Vagina (tissue), 2 donors: ENCODE measurements at regions not wholly inside any gene's neighbourhood (a gene's known extent, or its start where the extent isn't known, plus 50 kb on each side); places are given as distances from the start of the nearest gene placed in this dataset.

Source experiments
- DNase-seq, 2 donors: peaks; one replicate each; pipeline ENCODE4 v3.0.0-alpha.2; 2017; ENCODE audit errors: extremely low spot score in 2 of 2
- H3K27ac ChIP-seq: fragments of 200-600 bp; sonication (generic); one replicate; pipeline ENCODE4 v1.5.1; 2019
- H3K27me3 ChIP-seq: fragments of 200-600 bp; sonication (generic); one replicate; pipeline ENCODE4 v1.5.1; 2019
- H3K36me3 ChIP-seq, 2 donors: fragments of 200-600 bp; sonication (generic); one replicate each; pipeline ENCODE4 v1.5.1; 2017 to 2019
- H3K4me1 ChIP-seq: fragments of 200-600 bp; sonication (generic); one replicate; pipeline ENCODE4 v1.5.1; 2019
- H3K4me3 ChIP-seq, 2 donors: fragments of 200-600 bp; sonication (generic); 1 replicate in 1 of 2; 2 replicates in 1 of 2; pipeline ENCODE4 v1.5.1; 2016 to 2019
- H3K9me3 ChIP-seq: fragments of 200-600 bp; sonication (generic); one replicate; pipeline ENCODE4 v1.5.1; 2019
- CTCF ChIP-seq, 3 experiments: fragments of 450-650 bp in 2 of 3; fragments of 200-600 bp in 1 of 3; sonication (generic) in 1 of 3; IDR thresholded peaks; one replicate each; pipeline ENCODE4 v1.5.1; 2017 to 2019; ENCODE audit warnings: antibody characterized with exemption in 3 of 3, mild to moderate bottlenecking in 2 of 3, moderate library complexity in 2 of 3
- POLR2A ChIP-seq, 2 donors: fragments of 450-650 bp; IDR thresholded peaks; one replicate each; pipeline ENCODE4 v1.6.1; 2017; ENCODE audit warnings: antibody characterized with exemption in 2 of 2, mild to moderate bottlenecking in 2 of 2, moderate library complexity in 2 of 2
- POLR2AphosphoS5 ChIP-seq, 2 donors: sonication (generic); formaldehyde crosslinking; IDR thresholded peaks; one replicate each; pipeline ENCODE4 v1.9.0; 2017; ENCODE audit warnings: antibody characterized with exemption in 2 of 2, mild to moderate bottlenecking in 2 of 2, low read depth in 1 of 2; ENCODE audit not compliant: insufficient read depth in 1 of 2
- intact Hi-C: fragments of 100-400 bp; cut with DNase I; formaldehyde crosslinking; loops from one replicate; pipeline ENCODE4 v1.15.1; 2023

DNA sequence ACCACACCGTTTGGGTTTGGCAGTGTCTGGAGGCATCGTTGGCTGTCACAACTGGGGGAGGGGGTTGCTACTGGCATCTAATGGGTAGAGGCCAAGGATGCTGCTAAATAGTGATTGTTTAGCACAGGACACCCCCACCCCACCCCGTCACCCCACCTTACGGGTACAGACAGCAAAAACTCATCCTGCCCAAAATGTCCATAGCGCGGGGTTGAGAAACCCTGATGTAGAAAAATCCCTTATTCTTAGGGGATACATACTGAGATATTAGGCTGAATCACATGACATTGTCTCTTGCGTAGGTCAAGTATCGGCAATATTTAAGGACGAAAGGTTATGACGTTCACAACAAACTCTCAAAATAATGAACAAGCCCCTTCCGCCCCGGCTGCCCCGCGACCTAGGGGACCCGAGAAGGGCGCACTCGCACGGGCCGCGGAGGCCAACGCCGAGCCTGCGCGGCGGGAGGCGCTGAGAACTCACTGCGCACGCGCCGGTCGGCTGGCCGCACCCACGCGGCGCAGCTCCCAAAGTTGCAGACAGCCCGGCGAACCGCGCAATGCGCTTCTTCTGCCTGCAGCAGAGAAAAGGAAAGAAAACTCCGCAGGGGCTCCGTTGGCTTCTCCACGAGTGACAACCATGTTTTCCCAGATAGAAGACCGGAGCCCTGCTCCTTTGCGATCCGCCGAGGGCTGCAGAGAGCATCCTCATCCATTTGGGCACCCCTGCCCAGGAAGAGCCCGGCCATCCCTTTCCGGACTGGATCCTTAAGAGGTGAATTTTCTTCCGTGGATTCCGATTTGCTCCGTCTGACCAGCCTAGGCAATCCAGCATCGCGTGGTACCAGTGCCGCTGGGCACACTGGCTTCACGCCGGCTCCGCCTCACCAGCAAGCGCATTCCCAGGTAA, 136.8 kb upstream of the CCDC54 start:
- Histone ChIP-seq H3K27me3 (no peaks in the 10 kb centered on the region), H3K9me3 (no peaks in the 10 kb centered on the region), H3K4me3 (peak overlapping the region; percentile 66 to 75), H3K27ac (peak overlapping the region; percentile 70), H3K4me1 (peaks cover 18% of the 10 kb centered on the region), H3K36me3 (no peaks in the 10 kb centered on the region)
- no peak for DNase-seq
- TF ChIP-seq POLR2AphosphoS5 (IDR thresholded peaks at IDR 0.05; ENCODE audit: insufficient read depth in 1 of 2, low read depth in 1 of 2) = peak; percentile 4 to 77
- TF ChIP-seq CTCF (IDR thresholded peaks at IDR 0.05) = no peak
- peak in 1 of 2 donors; percentile 35 for TF ChIP-seq POLR2A (IDR thresholded peaks at IDR 0.05)
- intact Hi-C loops = loop anchor here (10.0 kb wide), 2 partner anchors 194 to 984 kb away; partner anchors contain the start of gene IFT57

- peak overlapping the region; percentile 70 for H3K27ac ChIP-seq
- peaks cover 17% of the 10 kb centered on the region for H3K4me1 ChIP-seq
- H3K9me3 ChIP-seq = no peaks in the 10 kb centered on the region
- H3K36me3 ChIP-seq = no peaks in the 10 kb centered on the region
- intact Hi-C loops = loop anchor here (10.0 kb wide), 2 partner anchors 194 to 984 kb away; partner anchors contain the start of gene IFT57
- peak overlapping the region; percentile 66 to 75 for H3K4me3 ChIP-seq
- TF ChIP-seq POLR2AphosphoS5 (IDR thresholded peaks at IDR 0.05; ENCODE audit: insufficient read depth in 1 of 2, low read depth in 1 of 2) (no peak), CTCF (IDR thresholded peaks at IDR 0.05) (no peak), POLR2A (IDR thresholded peaks at IDR 0.05) (no peak)
- no peaks in the 10 kb centered on the region for H3K27me3 ChIP-seq
- DNase-seq = no peak
Measured at GRCh38 chr3:107241217-107241616, 136.0 kb upstream of the CCDC54 start.

DNA sequence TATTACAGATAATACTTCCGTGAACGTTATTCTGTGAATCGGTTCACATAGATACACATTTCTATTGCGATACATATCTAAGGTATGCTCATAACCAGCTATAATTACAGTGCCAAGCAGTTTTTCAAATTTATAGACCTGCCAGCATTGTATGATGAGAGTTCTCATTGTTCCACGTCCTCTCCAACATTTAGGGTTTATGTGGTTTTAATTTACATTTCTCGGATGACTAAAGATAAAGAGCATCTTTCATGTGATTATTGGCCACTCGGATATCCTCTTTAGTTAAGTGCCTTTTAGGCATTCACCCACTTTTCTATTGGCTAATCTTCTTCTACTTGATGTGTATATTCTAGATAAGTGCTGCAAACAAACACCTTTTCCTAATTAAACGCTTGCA, 134.7 kb upstream of the CCDC54 start:
- Histone ChIP-seq H3K9me3 (no peaks in the 10 kb centered on the region), H3K27me3 (no peaks in the 10 kb centered on the region), H3K36me3 (no peaks in the 10 kb centered on the region), H3K4me3 (peak overlapping the region in 1 of 2 donors; percentile 66), H3K27ac (no peak overlapping the region), H3K4me1 (peaks cover 17% of the 10 kb centered on the region)
- TF ChIP-seq CTCF (IDR thresholded peaks at IDR 0.05) (no peak), POLR2A (IDR thresholded peaks at IDR 0.05) (no peak), POLR2AphosphoS5 (IDR thresholded peaks at IDR 0.05; ENCODE audit: insufficient read depth in 1 of 2, low read depth in 1 of 2) (no peak)
- intact Hi-C loops = loop anchor here (10.0 kb wide), 2 partner anchors 192 to 982 kb away; partner anchors contain the start of gene IFT57
- no peak for DNase-seq

GRCh38 chr3:107247116-107247515, 130.1 kb upstream of the CCDC54 start:
- peaks cover 2% of the 10 kb centered on the region for H3K4me1 ChIP-seq
- H3K27ac ChIP-seq = no peak overlapping the region
- intact Hi-C loops = loop anchor here (10.0 kb wide), 2 partner anchors 188 to 978 kb away; partner anchors contain the start of gene IFT57
- H3K4me3 ChIP-seq = no peak overlapping the region
- H3K27me3 ChIP-seq = no peaks in the 10 kb centered on the region
- TF ChIP-seq POLR2AphosphoS5 (IDR thresholded peaks at IDR 0.05; ENCODE audit: insufficient read depth in 1 of 2, low read depth in 1 of 2) (no peak), POLR2A (IDR thresholded peaks at IDR 0.05) (no peak), CTCF (IDR thresholded peaks at IDR 0.05) (no peak)
- no peak for DNase-seq
- H3K36me3 ChIP-seq = no peaks in the 10 kb centered on the region
- H3K9me3 ChIP-seq = no peaks in the 10 kb centered on the region

DNA sequence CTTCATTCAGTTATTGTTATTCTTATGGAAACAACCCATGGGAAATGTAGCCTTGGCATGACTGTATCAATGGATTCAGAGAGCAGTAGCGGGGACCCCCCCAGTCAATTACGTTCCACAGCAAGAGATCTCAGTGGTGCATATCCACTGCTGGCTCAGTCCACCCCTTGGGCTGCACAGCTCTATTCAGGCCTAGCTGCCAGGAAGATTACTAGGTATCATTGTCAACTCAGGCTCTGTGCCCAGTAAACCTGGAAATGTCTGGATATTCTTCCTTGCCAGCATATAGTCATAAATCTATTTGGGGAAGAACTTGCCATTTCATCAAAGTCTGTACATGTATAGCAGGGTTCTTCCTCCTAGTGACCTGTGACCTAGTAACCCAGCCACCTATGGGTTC, 128.1 kb upstream of the CCDC54 start:
- no peaks in the 10 kb centered on the region for H3K27me3 ChIP-seq
- no peak for DNase-seq
- H3K36me3 ChIP-seq = no peaks in the 10 kb centered on the region
- H3K4me3 ChIP-seq = no peak overlapping the region
- no peaks in the 10 kb centered on the region for H3K9me3 ChIP-seq
- no peak overlapping the region for H3K27ac ChIP-seq
- H3K4me1 ChIP-seq = no peaks in the 10 kb centered on the region
- TF ChIP-seq POLR2AphosphoS5 (IDR thresholded peaks at IDR 0.05; ENCODE audit: insufficient read depth in 1 of 2, low read depth in 1 of 2) (no peak), POLR2A (IDR thresholded peaks at IDR 0.05) (no peak), CTCF (IDR thresholded peaks at IDR 0.05) (no peak)
- intact Hi-C loops = loop anchor here (10.0 kb wide), 2 partner anchors 186 to 976 kb away; partner anchors contain the start of gene IFT57
